Fibroblast of peridontal ligament (primary cell): ENCODE measurements at regions not wholly inside any gene's neighbourhood (a gene's known extent, or its start where the extent isn't known, plus 50 kb on each side); places are given as distances from the start of the nearest gene placed in this dataset.

Experiments
- DNase-seq: peaks from one replicate; pipeline ENCODE4 v3.0.0-alpha.2; 2010; ENCODE audit errors: extremely low read depth

DNA sequence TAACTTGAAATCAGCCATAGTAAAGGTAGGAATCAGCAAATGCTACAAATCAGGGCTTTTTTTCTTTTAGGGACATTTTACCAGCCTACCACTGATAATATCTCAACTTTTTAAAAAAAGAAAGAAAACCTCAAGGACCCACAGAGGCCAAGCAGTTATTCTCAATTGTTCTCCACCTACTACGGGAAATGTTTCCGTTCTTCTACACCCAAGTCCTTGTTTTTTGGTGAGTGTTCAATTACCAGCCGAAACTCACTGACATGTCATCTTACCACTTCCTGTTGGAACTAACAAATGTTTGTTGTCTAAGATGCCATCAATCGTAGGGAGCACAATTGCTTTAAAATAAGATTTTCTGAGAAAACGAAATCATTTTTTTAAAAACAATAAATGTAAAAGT lies 50.2 kb upstream of the CDK1 start:
- no peak for DNase-seq

- no peak for DNase-seq
Observed at GRCh38 chr10:60726257-60726656, 52.0 kb upstream of the CDK1 start.

DNA sequence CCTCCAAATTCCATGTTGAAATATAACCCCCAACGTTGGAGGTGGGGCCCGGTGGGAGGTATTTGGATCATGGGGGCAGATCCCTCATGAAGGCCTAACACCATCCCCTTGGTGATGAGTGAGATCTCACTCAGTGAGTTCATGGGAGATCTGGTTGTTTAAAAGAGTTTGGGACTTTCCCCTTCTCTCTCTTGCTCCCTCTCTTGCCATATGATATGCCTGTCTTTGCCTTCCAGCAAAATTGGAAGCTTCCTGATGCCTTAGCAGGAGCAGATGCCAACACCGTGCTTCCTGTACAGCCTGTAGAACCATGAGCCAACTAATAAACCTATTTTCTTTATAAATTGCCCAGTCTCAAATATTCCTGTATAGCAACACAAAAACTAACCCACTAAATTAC lies 55.7 kb upstream of the CDK1 start:
- DNase-seq: no peak

DNA sequence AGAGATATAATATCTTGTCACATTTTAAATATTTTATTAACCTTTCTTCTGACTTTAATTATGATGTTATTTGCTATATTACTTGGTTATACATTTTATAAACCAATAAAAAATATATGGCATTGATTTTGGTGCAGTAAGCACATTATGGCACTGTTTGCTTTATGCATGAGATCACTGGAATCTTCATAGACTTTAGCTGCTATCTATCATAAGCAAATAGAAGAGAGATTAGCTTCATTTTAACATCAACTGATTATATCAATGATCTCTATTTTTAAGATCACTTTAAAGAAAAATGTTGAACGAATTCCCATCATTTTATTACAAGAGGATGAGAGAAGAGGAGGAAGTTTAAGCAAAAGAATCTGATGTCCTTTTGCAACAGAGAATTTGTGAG lies 58.6 kb upstream of the CDK1 start:
- no peak for DNase-seq

- no peak for DNase-seq
Observed at GRCh38 chr10:60718886-60719285, 59.4 kb upstream of the CDK1 start.

DNA sequence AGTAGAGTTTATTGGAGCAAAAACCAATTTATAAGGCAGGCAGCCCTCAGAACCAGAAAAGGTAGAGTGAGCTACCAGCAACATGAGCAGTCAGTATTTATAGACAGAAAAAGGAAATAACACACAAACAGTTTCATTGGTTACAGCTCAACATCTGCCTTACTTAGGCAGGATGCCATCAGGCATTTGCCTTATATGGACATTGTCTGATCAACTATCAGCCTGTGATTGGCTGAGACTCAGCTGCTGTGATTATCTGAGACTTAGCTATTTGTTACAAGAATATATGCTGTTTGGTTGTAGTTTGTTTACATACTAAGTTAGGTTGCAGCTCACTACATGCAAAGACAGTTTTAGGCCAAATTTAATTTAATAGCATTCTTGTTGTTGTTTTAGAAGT lies 60.4 kb upstream of the CDK1 start:
- no peak for DNase-seq

DNA sequence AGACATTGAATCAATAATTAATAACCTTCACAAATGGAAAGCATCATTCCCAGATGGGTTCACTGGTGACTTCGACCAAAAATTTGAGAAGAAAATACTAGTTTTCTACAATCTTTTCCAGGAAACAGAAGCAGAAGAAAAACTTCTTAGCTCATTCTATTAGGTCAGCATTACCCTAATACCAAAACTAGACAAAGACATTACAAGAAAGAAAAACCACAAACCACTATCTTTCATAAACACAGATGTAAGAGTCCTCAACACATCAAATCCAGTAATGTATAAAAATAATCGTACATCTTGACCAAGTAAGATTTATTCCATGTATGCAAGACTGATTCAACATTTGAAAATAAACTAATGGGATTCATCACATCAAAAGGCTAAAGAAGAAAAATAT lies 64.0 kb upstream of the CDK1 start:
- DNase-seq: no peak

DNA sequence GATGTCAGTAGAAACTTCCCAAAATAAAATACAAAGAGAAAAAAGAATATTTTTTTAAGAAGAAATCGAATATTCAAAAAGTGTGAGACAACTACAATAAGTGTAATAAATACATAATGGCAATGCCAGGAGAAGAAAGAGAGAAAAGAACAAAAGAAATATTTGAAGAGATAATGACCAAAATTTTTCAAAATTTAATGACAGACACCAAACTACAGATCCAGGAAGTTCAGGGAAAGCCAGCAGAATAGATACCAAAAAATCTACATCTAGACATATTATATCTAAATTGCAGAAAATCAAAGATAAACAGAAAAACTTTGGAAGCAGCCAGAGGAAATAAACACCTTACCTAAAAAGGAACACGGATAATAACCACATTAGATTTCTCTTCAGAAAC lies 66.8 kb upstream of the CDK1 start:
- DNase-seq: no peak

DNA sequence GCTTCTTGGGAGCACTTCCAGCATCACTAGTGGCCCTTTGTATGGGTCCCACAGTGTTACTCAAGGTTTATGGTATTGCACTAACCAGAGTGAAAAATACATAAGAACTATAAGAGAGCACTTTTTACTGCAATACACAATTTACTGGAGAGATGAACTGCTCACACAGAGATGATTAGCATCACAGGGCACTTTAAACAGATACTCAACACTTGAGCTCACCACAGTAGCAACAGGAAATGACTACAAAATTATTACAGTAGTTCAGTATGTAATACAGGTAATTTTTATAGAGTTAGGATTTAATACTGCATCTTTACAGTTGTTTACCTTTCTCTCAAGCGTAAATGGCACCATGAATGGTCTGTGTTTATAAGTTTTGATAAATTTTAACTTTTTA lies 68.2 kb upstream of the CDK1 start:
- DNase-seq: no peak

DNA sequence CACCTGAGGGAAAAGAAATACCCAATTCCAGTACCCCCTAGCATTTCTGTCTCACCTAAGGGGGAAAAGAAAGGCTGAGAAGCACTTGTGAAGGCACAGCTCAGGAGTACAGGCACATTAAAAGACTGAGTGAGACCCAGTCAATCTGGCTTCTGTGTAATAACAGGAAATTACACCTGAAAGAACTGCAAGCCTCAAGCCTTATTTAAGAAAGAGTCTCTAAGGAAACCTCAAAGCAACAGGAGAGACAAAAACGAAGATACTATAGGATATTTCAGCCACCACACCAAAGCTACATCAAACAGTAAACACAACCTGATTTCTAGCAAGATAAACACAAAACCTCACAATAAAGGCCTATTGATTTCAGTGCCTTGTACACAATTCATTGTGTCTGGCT lies 69.6 kb upstream of the CDK1 start:
- DNase-seq: no peak

DNA sequence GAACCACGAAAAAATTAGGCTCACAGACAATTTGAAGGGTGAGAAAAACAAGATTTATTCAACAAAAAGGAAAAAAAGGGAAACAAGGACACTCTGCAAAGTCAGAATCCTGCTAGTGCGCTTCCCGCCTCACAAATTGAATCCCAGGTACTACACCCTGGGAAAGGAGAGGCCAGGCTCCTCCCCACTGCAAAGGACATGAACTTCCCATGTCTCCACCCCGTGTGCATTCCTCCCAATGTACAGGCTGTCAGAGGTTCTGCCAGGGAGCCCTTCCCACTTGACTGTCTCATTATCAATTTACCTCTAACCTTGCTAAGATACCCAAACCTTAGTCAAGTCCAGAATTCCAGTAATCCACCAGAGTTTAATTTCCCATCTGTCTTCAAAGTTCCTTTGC lies 70.4 kb upstream of the CDK1 start:
- DNase-seq: no peak

- DNase-seq: no peak
Observed at GRCh38 chr10:60706146-60706545, 72.1 kb upstream of the CDK1 start.

DNA sequence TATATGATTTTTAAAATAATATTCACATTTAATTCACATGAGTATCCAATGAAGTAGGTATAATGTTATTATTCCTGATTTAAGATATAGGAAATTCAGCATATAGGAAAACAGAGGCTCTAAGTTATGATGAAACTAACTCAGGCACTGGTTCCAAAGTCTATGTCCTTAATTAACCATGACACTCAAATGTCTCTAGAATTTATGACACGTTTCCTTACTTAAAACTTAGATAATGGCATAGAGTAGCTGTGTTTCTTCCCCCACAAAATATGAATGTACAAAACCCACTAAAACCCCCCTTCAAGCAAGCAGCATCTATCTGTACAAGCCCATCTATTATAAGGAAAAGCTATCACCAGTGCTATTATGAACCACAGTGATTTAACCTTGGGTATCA lies 72.9 kb upstream of the CDK1 start:
- DNase-seq: no peak

GRCh38 chr10:60704471-60704870 lies 73.8 kb upstream of the CDK1 start:
- no peak for DNase-seq

DNA sequence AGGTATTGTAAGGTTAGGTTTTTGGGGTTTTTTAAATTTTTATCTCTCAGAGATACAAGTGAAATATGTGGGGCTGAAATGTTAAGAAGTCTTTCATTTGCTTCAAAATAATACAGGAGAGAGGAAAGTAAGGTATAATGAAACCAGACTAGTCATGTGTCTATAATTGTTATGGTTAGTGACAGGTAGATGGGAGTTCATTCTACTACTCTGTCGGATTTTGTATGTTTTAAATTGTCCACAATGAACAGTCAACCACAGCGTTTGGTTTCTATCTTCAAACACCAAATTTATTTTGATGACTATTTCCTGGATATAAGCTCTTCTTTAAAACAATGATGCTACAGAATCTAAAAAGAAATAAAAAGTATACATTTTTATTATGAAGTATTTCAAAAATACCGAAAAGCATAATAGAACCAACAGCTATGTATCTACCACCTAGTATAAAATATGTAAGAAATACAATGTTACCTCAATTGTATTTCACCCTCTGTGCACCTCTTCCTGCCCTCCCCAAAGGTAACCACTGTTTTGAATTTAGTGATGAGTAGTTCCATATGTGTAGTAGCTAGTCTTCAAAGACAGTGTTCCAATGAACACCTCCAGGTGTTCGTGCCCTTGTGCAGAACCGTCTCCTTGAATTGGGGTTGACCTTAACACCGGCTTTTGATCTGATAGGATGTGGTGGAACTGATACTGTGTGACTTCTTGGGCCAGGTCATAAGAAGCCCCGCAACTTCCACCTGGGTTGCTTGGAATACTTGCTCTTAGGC lies 74.8 kb upstream of the CDK1 start:
- no peak for DNase-seq

GRCh38 chr10:60687679-60688078 lies 90.6 kb upstream of the CDK1 start:
- no peak for DNase-seq

- no peak for DNase-seq
Observed at GRCh38 chr10:60684091-60684490, 94.2 kb upstream of the CDK1 start.

- DNase-seq: no peak
Observed at GRCh38 chr10:60681103-60681502, 97.2 kb upstream of the CDK1 start.

DNA sequence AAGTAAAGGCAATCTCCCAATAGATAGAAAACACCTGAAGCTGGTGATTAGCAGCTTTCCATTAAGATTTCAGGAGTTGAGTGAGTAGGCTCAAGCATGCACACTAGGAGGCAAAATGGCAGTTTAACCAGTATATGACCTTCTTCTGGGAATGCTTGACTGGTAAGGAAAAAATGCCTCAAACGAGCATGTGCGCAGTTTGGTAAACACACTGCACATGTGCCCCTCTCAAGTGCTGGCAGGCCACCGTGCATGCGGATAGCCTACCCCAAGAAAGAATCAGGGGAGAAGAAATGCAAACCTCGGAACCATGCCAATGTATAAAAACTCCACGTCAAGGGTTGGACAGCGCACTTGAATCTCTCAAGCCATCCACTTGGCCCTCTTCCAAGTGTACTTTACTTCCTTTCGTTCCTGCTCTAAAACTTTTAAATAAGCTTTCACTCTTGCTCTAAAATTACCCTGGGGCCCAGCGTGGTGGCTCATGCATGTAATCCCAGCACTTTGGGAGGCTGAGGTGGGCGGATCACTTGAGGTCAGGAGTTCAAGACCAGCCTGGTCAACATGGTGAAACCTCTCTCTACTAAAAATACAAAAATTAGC lies 98.8 kb upstream of the CDK1 start:
- no peak for DNase-seq

GRCh38 chr10:60678978-60679377 lies 99.3 kb upstream of the CDK1 start:
- no peak for DNase-seq

DNA sequence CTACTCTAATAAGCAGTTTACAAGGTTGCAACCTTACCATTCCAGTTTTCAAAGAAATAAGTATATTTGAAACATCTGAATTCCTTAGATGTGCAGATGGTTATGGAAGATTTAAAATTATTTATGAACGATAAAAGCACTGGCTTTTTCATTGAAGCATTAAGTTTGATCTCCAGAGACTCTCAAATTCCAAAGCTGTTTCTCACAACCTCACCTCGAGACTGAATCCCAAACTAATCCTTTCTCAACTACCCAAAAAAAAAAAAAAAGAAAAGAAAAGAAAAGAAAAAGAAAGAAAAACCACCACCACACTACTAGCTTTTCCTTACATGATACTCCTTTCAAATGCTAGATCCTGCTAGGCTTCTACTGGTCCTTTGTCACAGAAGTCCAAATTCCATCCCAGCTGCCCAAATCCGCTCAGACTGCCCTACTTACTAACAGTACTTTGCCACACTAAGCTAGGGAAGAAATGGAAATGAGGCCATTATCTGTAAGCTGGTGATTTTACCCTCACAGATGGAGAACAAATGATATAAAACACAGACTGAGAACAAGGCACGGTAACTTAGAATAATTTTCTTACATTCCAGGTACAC lies 100.6 kb upstream of the CDK1 start:
- no peak for DNase-seq

DNA sequence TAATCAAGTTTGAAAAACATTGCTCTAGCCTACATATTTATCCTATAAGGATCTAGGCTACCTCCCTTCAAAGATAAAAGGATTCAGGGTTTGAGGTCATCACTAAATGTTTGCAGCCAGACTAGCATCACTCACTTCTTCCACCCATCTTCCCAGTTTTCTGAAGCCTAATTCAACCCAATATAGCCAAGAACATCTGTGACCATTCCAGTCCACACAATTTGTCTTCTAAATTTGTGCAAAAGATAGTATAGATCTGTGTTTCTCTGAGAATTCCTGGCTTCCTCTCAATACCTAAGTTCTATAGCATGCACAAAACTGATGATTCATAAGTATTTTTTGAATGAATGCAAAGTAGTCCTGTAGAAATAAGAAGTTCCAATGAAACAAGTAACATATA lies 103.0 kb upstream of the CDK1 start:
- DNase-seq: no peak

GRCh38 chr10:60669501-60669900 lies 108.8 kb upstream of the CDK1 start:
- DNase-seq: no peak

DNA sequence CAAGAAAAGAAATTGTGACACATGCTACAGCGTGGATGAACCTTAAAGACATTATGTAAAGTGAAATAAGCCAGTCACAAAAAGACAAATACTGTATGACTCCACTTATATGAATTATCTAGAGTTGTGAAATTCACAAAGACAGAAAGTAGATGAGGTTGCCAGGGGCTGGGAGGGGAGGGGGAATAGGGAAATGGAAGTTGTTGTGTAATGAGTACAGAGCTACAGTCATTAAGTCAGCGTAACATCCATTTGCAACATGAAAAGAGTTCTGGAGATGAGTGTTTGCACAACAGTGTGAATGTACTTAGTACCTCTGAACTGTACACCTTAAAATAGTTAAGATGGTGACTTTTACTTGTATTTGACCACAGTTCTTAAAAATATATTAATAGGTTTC lies 112.1 kb upstream of the CDK1 start:
- DNase-seq: no peak
